ENCODE measurements at regions not wholly inside any gene's neighbourhood (a gene's known extent, or its start where the extent isn't known, plus 50 kb on each side); places are given as distances from the start of the nearest gene placed in this dataset.

DNA sequence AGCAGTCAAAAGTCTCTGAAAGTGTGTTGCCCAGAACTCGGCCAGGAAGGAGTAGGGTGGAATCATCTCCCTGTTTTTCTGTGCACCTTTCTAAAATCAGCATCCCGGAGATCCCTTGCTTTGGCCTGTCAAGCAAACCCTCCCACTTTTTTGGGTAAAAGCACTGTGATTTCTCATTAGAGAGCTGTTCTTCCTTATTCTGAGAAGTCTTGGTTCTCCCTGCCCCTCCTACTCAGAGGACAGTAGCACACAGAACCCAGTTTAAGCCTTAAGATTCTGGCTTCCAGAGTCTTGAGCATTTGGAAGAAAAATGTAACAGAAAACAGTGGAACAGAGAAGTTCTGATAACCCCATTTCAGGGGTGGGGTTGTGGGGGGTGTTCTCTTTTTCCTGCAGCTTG lies 52.6 kb upstream of the KATNAL1 start:
- no peak for DNase-seq

DNA sequence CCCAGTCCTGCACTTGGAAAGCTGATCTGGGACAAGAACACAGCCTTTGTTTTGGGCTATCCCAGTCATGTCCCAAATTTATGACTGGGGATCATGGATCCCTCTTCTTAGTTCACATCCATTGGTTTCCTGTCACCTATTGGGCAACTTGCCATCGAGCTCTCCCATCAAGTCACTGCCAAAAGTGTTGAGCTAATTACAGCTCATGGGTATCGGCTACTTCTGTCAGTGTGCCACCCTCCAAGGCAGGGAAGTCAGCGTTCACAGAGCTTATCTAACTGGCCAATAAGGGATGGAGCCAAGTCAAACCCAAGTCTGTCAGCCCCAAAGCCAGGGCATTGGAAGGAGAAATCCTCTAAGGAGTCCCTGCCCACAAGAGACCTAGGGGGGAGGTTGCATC lies 53.2 kb upstream of the KATNAL1 start:
- no peak for DNase-seq

DNA sequence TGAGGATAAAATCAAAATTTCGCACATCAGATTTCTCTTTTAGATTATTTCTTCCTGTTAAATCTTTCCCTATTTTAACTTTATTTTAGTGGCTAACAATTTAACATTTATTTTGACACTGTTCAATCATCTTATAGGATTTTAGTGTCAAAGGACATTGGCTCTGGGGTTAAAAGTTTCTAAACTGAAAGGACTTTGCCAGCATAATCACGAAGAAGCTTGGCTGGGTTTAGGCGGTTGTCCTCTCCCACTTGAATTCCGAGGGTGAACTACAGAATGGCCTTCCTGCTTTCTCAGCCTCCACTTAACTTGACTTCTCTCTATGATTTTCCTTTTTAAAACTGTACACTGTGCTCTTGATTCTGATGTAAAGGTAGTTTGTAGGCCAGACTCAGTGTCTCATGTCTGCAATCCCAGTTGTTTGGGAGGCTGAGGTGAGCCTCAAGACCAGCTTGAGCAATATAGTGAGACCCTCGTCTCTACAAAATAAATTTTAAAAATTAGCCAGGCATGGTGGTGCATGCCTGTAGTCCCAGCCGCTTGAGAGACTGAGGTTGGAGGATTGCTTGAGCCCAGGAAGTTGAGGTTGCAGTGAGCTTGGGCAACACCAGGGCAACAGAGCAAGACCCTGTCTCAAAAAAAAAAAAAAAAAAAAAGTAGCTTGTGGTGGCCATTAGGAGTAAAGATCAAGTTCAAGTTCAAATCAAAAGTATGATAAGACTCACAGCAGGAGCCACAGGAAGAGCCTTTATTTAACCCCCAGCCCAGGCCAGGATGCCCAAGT lies 54.8 kb upstream of the KATNAL1 start:
- DNase-seq = no peak

DNA sequence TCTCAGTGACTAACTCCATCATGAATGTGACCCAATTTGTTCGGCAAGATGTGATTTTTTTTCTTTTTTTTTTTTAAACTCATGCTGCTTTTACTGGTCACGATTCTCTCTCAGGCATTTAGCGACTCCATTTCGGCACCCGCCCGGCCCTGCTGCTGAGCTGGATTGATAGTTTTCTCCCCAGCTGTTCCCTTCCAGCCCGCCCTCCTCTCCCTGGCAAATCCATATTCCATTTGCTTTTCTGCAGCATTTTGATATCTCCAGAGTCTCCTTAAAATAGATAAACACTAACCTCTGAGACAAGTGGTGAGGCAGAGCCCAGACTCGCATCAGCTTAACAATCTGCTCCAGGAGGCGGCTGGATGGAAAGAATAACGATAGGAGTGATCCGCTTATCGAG lies 55.5 kb upstream of the KATNAL1 start:
- DNase-seq = no peak

DNA sequence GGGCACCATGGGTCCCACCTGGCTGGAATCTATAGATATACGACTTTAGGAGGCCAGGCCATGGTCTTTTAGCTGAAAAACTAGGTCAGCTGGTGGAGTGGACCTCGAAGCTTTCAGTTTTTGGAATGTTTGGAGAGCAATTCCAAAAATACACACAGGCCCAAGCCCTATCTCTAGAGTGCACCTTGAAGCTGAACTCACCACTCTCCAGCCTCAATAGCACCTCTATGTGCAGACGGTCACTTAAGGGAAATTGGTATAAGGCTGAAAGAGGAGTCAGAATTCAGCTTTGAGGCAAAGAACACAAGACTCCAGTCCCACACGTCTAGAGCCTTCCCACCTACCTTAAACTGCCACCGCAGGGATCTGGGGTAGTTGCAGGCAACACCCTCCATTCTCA lies 56.4 kb upstream of the KATNAL1 start:
- DNase-seq = no peak

DNA sequence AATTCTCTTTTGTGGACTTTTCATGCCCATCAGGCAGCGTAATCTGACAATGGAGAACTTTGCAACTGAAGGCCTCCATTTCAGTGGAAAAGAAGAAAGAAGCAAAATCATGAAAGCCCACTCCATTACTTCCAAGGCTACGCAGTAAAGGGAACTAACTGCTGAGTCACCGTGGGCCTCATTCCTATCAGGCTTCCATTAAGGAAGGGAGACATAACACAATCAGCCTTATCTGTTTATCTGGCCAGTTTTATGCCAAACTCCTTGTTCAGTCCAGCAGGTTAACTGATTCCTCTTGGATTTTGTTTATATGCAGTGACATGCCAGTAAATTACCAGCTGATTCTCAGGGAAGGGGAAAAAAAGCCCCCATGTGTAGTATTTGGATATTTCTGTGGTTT lies 56.8 kb upstream of the KATNAL1 start:
- DNase-seq = no peak

DNA sequence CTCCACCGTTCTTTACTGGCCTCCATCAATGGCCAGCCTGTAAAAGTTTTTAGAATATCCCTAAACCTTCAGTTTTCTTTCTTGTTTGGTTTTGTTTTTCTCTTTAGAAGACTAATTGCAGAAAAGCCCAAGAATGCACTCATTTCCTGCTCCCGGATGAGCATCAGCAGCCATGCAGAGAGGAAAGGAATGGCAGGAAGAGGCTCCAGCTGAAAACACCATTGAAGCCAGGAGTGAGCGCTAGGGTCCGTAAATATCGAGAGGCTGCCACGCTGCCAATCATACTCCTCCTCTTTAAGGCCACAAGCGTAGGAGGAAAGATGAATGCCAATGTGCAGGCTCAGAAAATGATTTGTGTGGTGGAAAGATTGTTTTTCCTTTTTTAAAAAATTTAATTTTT lies 57.4 kb upstream of the UBE2L5 start:
- no peak for DNase-seq

DNA sequence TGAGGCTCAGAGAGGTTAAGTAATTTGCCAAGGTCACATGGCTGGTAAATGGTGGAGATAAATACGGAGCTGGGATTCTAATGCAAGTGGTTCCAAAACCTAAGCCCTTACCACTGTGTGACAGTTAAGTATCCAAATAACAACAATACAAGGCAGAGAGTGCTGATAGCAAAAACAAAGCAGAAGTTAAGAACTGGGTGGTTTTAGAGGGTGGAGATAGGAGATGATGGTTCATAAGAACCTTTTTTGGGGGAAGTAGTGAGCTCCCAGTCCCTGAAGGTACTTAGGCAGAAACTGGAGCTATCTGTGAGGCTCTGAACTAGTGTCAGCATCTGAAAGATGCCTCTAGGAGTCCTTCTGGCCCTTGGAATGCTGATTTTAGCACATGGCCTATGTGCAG lies 56.2 kb upstream of the UBE2L5 start:
- DNase-seq = no peak

DNA sequence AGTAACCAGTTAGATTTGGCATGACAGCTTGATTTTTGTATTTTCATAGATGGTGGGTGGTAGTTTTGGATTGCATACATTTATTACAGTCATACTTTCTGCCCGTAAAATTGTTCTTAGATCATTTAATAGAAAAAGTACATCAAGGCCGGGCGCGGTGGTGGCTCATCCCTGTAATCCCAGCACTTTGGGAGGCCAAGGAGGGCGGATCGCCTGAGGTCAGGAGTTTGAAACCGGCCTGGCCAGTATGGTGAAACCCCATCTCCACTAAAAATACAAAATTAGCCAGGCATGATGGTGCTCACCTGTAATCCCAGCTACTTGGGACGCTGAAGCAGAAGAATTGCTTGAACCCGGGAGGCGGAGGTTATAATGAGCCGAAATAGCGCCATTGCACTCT lies 55.0 kb upstream of the UBE2L5 start:
- no peak for DNase-seq

DNA sequence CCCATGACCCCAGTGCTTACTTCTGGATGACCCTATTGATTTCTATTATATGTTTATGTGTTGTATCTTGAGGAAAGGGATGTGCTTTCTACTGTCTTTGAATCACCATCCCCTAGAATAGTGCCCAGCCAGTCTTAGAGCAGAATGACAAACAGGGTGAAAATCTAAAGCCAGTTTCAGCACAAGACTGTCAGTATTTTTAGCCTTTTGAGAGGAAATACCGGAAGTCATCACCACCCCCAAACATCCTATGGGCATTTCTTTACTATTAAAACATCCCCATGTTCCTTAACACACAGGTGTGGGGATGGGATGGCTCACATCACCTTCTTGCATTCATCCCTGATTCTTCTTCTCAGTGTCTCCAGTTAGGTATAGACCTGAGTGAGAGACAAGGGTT lies 52.1 kb upstream of the UBE2L5 start:
- DNase-seq = no peak

DNA sequence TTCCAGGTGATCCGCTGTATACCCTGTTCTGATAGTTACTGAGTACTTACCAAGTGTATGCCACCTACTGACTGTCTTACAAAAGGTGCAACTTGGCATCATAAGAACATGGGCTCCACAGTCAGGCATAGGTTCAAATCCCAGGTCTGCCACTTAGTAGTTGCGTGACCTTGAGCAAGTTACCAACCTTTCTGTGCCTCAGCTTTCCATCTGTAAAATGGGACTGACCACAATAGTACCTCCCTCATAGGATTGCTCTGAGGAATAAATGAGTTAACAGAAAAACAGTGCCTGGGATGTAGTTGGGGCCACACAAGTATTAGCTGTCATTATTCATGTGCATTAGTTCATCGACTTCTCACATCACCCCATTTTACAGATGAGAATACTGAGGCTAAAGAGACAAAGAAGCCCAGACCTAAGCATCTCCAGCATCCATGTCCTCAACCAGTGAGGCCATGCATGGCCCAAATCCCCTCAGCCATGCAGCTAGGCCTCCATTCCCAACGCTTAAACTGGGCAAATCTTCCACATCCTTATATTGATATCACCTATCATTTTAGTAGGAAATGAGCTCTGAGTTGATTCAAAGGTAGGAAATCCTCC lies 51.3 kb upstream of the UBE2L5 start:
- DNase-seq = no peak

DNA sequence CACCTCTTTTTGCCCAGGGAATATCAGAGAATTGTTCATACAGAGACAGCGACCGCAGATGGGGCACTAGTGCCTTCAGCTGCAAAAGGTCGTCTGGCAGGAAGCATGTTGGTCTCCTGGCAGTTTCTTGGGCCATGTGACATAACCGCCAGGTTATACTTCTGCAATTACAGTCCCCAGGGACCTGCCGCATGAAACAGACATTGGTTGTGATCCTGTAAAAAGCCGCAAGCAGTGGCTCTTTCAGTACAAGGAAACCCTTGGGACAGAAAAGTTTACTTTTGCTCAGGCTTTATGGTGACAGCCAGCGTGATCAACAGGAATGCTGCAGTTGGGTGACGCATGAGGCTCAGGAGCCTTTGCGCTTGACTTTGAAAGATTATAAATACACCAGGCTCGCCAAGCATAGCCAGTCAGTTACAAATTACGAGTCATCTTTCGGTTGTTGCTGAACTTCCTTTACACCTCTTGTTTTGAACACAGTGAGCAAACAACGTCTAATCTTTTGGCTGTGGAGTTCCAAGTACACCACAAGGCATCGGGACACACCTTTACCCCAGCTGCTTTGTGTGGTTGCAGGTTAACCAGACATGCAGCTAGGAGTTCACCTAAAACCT lies 50.5 kb upstream of the UBE2L5 start:
- peak; percentile 14 for DNase-seq

Data from NK-92 treated with Interleukin-12 subunit alpha and Interleukin-12 subunit beta, amount 100 ng/mL, for 24 hours (cell line).